ENCODE measurements at regions not wholly inside any gene's neighbourhood (a gene's known extent, or its start where the extent isn't known, plus 50 kb on each side); places are given as distances from the start of the nearest gene placed in this dataset.

GRCh38 chr1:18553388-18553787 lies 72.7 kb downstream of the KLHDC7A start:
- TF ChIP-seq AFF4 (CRISPR knock-in tag; IDR thresholded peaks at IDR 0.05; ENCODE audit: borderline replicate concordance): no peak
- no peak for TF ChIP-seq MAX (CRISPR knock-in tag; IDR thresholded peaks at IDR 0.05)
- TF ChIP-seq CTCF (IDR thresholded peaks at IDR 0.05): no peak
- no peak for TF ChIP-seq SMAD4 (CRISPR knock-in tag; IDR thresholded peaks at IDR 0.05)
- no peak for TF ChIP-seq FOXK1 (CRISPR knock-in tag; IDR thresholded peaks at IDR 0.05)
- TF ChIP-seq ZSCAN18 (CRISPR knock-in tag; IDR thresholded peaks at IDR 0.05): no peak
- TF ChIP-seq USF2 (CRISPR knock-in tag; IDR thresholded peaks at IDR 0.05): no peak
- TF ChIP-seq ZNF416 (CRISPR knock-in tag; IDR thresholded peaks at IDR 0.05): no peak
- TF ChIP-seq ZNF671 (CRISPR knock-in tag; IDR thresholded peaks at IDR 0.05): no peak
- TF ChIP-seq ZNF219 (CRISPR knock-in tag; IDR thresholded peaks at IDR 0.05; ENCODE audit: borderline replicate concordance): no peak
- no peak for TF ChIP-seq CBFB (CRISPR knock-in tag; IDR thresholded peaks at IDR 0.05; ENCODE audit: low read depth)
- no peak for TF ChIP-seq NR2C2 (CRISPR knock-in tag; IDR thresholded peaks at IDR 0.05)

All from WTC11 (cell line).